Stimulated activated CD8-positive, alpha-beta memory T cell treated with anti-CD3 and anti-CD28 coated beads, Interleukin-7, amount 100 ng/mL, for 1 hour (primary cell): ENCODE measurements at regions not wholly inside any gene's neighbourhood (a gene's known extent, or its start where the extent isn't known, plus 50 kb on each side); places are given as distances from the start of the nearest gene placed in this dataset.
"Not testable (repeated sequence)": the region's sequence is repeated elsewhere in the genome, so short reads cannot be mapped to it uniquely, and the experiment has no call there.

Source experiments
- DNase-seq, 2 donors: peaks; one replicate each; pipeline ENCODE4 v3.0.0-alpha.2; 2020; ENCODE audit warnings: low read depth in 2 of 2

- DNase-seq: no peak
Observed at GRCh38 chr10:35857860-35858259, 215.8 kb upstream of the FZD8 start.

GRCh38 chr10:35855155-35855947 lies 213.3 kb upstream of the FZD8 start:
- DNase-seq: no peak

- no peak for DNase-seq
Observed at GRCh38 chr10:35854661-35855060, 212.6 kb upstream of the FZD8 start.

GRCh38 chr10:35852721-35853120 lies 210.6 kb upstream of the FZD8 start:
- no peak for DNase-seq

GRCh38 chr10:35848412-35848811 lies 206.3 kb upstream of the FZD8 start:
- DNase-seq: no peak

GRCh38 chr10:35844686-35845085 lies 202.6 kb upstream of the FZD8 start:
- DNase-seq: no peak

GRCh38 chr10:35843524-35844181 lies 201.6 kb upstream of the FZD8 start:
- DNase-seq: no peak

GRCh38 chr10:35838054-35838453 lies 196.0 kb upstream of the FZD8 start:
- DNase-seq: no peak

- DNase-seq: no peak
Observed at GRCh38 chr10:35835545-35835944, 193.4 kb upstream of the FZD8 start.

GRCh38 chr10:35834877-35835494 lies 192.9 kb upstream of the FZD8 start:
- DNase-seq: no peak

- no peak for DNase-seq
Observed at GRCh38 chr10:35827783-35828182, 185.7 kb upstream of the FZD8 start.

GRCh38 chr10:35824704-35825103 lies 182.6 kb upstream of the FZD8 start:
- no peak for DNase-seq

- no peak for DNase-seq
Observed at GRCh38 chr10:35822316-35822715, 180.2 kb upstream of the FZD8 start.

GRCh38 chr10:35821339-35821911 lies 179.3 kb upstream of the FZD8 start:
- DNase-seq: no peak

- no peak for DNase-seq
Observed at GRCh38 chr10:35819736-35820135, 177.6 kb upstream of the FZD8 start.

GRCh38 chr10:35819011-35819410 lies 176.9 kb upstream of the FZD8 start:
- no peak for DNase-seq

GRCh38 chr10:35817109-35817508 lies 175.0 kb upstream of the FZD8 start:
- DNase-seq: not testable (repeated sequence)

- DNase-seq: no peak
Observed at GRCh38 chr10:35813219-35813618, 171.1 kb upstream of the FZD8 start.

- no peak for DNase-seq
Observed at GRCh38 chr10:35808344-35808743, 166.2 kb upstream of the FZD8 start.

- no peak for DNase-seq
Observed at GRCh38 chr10:35803046-35803445, 160.9 kb upstream of the FZD8 start.

- DNase-seq: no peak
Observed at GRCh38 chr10:35797187-35797586, 155.1 kb upstream of the FZD8 start.

GRCh38 chr10:35795131-35795824 lies 153.2 kb upstream of the FZD8 start:
- DNase-seq: no peak
